Cardiac muscle cell (in vitro differentiated cells and primary cell): ENCODE measurements at regions not wholly inside any gene's neighbourhood (a gene's known extent, or its start where the extent isn't known, plus 50 kb on each side); places are given as distances from the start of the nearest gene placed in this dataset.

Experiments
- DNase-seq, 2 donors: peaks; one replicate each; pipeline versions ENCODE4 v3.0.0 to v3.0.0-alpha.2; 2010 to 2017; ENCODE audit warnings: low read depth in 1 of 2, low spot score in 1 of 2
- H3K27ac ChIP-seq: fragments of 200-600 bp; sonication (generic); 2 replicates; pipeline ENCODE4 v1.5.1; 2016
- H3K27me3 ChIP-seq: fragments of 200-600 bp; sonication (generic); 2 replicates; pipeline ENCODE4 v1.6.0; 2016; ENCODE audit warnings: control low read depth
- H3K36me3 ChIP-seq: fragments of 200-600 bp; sonication (generic); 2 replicates; pipeline ENCODE4 v1.5.1; 2016; ENCODE audit warnings: control low read depth
- H3K4me1 ChIP-seq: fragments of 200-600 bp; sonication (generic); 2 replicates; pipeline ENCODE4 v1.8.1; 2017; ENCODE audit warnings: low read depth, mild to moderate bottlenecking, mixed run types
- H3K4me3 ChIP-seq: fragments of 200-600 bp; sonication (generic); 2 replicates; pipeline ENCODE4 v1.5.1; 2016; ENCODE audit warnings: mild to moderate bottlenecking
- H3K9me3 ChIP-seq: fragments of 200-600 bp; sonication (generic); 2 replicates; pipeline ENCODE4 v1.5.1; 2017; ENCODE audit warnings: low read depth, mild to moderate bottlenecking, control low read depth
- TF ChIP-seq, protein P1 (sequence below): IDR thresholded peaks from 2 replicates; pipeline ENCODE4 v1.5.1; 2012; ENCODE audit warnings: low read depth, mild to moderate bottlenecking, low read length

DNA sequence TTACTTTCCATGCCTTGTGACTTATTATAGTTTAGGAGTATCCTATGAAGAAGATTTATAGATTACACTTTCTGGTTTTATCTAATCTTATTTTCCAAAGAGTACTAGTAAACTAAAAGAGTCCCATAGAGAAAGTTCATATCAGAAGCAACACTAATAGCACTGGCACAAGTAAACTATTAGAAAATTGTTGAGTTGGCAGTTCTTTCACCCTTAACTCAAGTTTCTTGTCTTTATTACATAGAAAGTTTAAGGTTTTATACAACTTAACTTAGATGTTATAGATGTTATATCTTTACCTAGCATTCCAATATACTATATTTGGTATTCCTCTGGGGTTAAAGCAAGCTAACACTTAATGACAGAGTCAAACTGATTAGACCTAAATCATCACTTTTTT, 437.8 kb upstream of the ARRDC3 start:
- H3K4me3 ChIP-seq: no peak overlapping the region
- H3K36me3 ChIP-seq: no peaks in the 10 kb centered on the region
- no peak for DNase-seq
- H3K9me3 ChIP-seq: no peaks in the 10 kb centered on the region
- TF ChIP-seq, protein P1, sequence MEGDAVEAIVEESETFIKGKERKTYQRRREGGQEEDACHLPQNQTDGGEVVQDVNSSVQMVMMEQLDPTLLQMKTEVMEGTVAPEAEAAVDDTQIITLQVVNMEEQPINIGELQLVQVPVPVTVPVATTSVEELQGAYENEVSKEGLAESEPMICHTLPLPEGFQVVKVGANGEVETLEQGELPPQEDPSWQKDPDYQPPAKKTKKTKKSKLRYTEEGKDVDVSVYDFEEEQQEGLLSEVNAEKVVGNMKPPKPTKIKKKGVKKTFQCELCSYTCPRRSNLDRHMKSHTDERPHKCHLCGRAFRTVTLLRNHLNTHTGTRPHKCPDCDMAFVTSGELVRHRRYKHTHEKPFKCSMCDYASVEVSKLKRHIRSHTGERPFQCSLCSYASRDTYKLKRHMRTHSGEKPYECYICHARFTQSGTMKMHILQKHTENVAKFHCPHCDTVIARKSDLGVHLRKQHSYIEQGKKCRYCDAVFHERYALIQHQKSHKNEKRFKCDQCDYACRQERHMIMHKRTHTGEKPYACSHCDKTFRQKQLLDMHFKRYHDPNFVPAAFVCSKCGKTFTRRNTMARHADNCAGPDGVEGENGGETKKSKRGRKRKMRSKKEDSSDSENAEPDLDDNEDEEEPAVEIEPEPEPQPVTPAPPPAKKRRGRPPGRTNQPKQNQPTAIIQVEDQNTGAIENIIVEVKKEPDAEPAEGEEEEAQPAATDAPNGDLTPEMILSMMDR: no peak
- H3K27ac ChIP-seq: no peak overlapping the region
- no peaks in the 10 kb centered on the region for H3K4me1 ChIP-seq
- no peaks in the 10 kb centered on the region for H3K27me3 ChIP-seq

DNA sequence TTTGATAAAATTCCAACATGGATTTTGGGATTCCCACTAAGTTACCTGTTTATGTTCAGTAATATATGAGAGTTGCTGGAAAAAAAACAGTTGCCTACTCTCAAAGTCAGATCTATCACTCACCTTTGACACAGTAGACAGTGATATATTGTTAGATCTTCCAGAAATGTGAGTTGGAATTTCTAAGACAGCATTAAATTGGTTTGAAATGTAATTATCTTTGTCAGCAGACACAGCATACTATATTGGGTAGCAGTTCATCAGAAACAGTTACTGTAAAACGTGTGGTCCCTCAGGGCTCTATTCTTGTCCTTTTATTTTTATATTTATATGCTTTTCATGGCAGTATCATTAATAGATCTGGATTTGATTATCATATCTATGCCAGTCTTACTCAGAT, 433.6 kb upstream of the ARRDC3 start:
- no peak overlapping the region for H3K27ac ChIP-seq
- no peaks in the 10 kb centered on the region for H3K27me3 ChIP-seq
- H3K36me3 ChIP-seq: no peaks in the 10 kb centered on the region
- H3K9me3 ChIP-seq: no peaks in the 10 kb centered on the region
- no peak for DNase-seq
- no peak overlapping the region for H3K4me3 ChIP-seq
- no peaks in the 10 kb centered on the region for H3K4me1 ChIP-seq
- TF ChIP-seq, protein P1: no peak

DNA sequence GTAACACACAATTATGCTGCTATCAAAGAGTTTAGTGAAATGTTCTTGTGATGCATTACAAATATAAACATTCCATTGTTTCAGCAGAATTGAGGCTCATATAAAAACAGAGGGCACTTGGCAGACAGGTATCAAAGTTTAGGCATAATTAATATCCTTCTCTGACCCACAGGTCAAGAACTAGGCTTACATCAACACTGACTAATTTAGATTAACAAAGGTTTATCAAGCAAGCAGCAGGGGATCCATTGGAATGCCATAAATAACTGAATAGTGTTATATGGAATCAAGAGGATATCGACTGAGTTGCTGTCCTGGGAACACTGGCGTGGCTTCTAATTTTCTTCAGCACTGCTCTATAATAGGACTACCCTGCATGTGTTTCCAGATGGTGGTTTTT, 414.5 kb upstream of the ARRDC3 start:
- H3K36me3 ChIP-seq: no peaks in the 10 kb centered on the region
- H3K4me1 ChIP-seq: no peaks in the 10 kb centered on the region
- no peak overlapping the region for H3K27ac ChIP-seq
- H3K27me3 ChIP-seq: no peaks in the 10 kb centered on the region
- no peaks in the 10 kb centered on the region for H3K9me3 ChIP-seq
- TF ChIP-seq, protein P1: no peak
- DNase-seq: no peak
- H3K4me3 ChIP-seq: no peak overlapping the region

DNA sequence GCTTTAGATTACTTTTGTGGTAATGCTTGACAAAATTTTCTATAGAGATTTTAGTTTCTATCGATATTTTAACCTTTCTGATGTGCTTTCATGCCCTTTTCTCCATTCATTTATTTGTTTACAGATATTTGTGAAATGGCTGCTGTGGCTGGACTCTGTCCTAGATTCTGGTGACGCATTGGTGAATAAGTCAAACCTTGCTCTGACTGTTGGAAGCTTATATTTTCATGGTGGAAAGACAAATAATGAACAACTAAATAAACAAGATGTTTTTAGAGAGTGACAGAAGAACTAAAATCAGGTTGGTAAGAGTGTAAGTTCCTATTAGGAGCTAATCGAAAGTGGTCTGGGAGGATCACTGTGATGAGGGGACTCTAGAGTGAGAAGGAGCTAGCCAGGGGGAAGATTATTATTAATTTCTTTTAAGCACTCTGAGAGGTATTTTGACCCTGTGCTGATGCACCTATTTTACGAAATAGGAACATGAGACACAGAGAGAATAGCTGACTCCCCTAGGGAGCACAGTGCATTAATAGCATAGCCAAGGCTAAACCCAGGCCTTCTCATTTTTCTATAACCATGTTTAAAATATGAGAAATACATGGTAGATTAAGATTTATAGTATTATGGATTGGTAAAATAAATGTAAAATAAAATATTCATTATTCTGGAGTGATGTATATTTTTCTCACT, 411.9 kb upstream of the ARRDC3 start:
- H3K27ac ChIP-seq: no peak overlapping the region
- TF ChIP-seq, protein P1: no peak
- H3K4me3 ChIP-seq: no peak overlapping the region
- H3K4me1 ChIP-seq: no peaks in the 10 kb centered on the region
- no peaks in the 10 kb centered on the region for H3K9me3 ChIP-seq
- H3K36me3 ChIP-seq: no peaks in the 10 kb centered on the region
- DNase-seq: no peak
- H3K27me3 ChIP-seq: no peaks in the 10 kb centered on the region

DNA sequence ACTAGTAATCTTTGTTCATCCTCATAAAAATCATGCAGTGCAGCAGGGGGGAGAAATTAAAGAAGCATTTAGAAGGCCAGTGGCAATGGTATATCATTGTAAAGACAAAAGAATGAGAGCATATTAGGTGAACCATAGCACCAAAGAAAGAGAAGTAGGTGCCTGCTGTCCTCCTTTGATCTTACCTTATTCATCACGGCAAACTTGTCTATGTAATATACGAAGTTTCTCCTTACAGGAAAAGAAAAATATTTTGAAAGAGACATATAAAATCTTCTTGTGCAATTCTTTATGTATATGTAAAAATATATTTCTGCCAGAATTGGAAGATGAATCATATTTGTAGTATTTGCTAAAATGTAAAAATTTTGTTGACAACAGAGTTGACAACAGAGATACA, 411.3 kb upstream of the ARRDC3 start:
- TF ChIP-seq, protein P1: no peak
- no peaks in the 10 kb centered on the region for H3K36me3 ChIP-seq
- H3K4me3 ChIP-seq: no peak overlapping the region
- no peaks in the 10 kb centered on the region for H3K27me3 ChIP-seq
- H3K27ac ChIP-seq: no peak overlapping the region
- no peaks in the 10 kb centered on the region for H3K9me3 ChIP-seq
- no peak for DNase-seq
- no peaks in the 10 kb centered on the region for H3K4me1 ChIP-seq
